SU-DHL-6 (cell line): ENCODE measurements at regions not wholly inside any gene's neighbourhood (a gene's known extent, or its start where the extent isn't known, plus 50 kb on each side); places are given as distances from the start of the nearest gene placed in this dataset.

Experiments
- H2AFZ ChIP-seq: fragments of 200-600 bp; sonication (generic); 2 replicates; pipeline ENCODE4 v1.6.1; 2014; ENCODE audit warnings: low read depth, mild to moderate bottlenecking, moderate library complexity, mixed read lengths, antibody characterized with exemption, low read length; ENCODE audit not compliant: severe bottlenecking
- H3F3A ChIP-seq: fragments of 200-600 bp; shearing (Covaris generic); 2 replicates; pipeline ENCODE4 v1.6.0; 2016; ENCODE audit warnings: antibody characterized with exemption, mild to moderate bottlenecking; ENCODE audit not compliant: insufficient read depth
- H3K27ac ChIP-seq: fragments of 200-600 bp; sonication (generic); 2 replicates; pipeline ENCODE4 v1.5.1; 2016; ENCODE audit warnings: low read depth, mild to moderate bottlenecking, low read length, moderate library complexity, mixed read lengths
- H3K27me3 ChIP-seq: fragments of 200-600 bp; sonication (generic), shearing (Covaris generic); 2 replicates; pipeline ENCODE4 v1.6.0; 2014; ENCODE audit warnings: mild to moderate bottlenecking, low read length
- H3K36me3 ChIP-seq: fragments of 200-600 bp; sonication (generic); 2 replicates; pipeline ENCODE4 v1.6.1; 2014; ENCODE audit warnings: mild to moderate bottlenecking, low read length, mixed read lengths
- H3K4me2 ChIP-seq: fragments of 300-600, 200-600 bp; shearing (Covaris generic), sonication (generic); 2 replicates; pipeline ENCODE4 v1.6.0; 2014; ENCODE audit warnings: low read length, low read depth, mild to moderate bottlenecking; ENCODE audit not compliant: poor library complexity, severe bottlenecking
- H3K4me3 ChIP-seq: fragments of 200-600 bp; sonication (generic); 2 replicates; pipeline ENCODE4 v1.5.1; 2014; ENCODE audit warnings: antibody characterized with exemption, low read length, mild to moderate bottlenecking, mixed read lengths; ENCODE audit not compliant: insufficient read depth, poor library complexity, severe bottlenecking
- H3K79me2 ChIP-seq: fragments of 200-600 bp; sonication (generic); 2 replicates; pipeline ENCODE4 v1.6.1; 2014; ENCODE audit warnings: mild to moderate bottlenecking, low read length, moderate library complexity; ENCODE audit not compliant: insufficient read depth
- H3K9ac ChIP-seq: fragments of 200-600 bp; sonication (generic); 2 replicates; pipeline ENCODE4 v1.7.0; 2014; ENCODE audit warnings: mild to moderate bottlenecking, low read length
- H3K9me2 ChIP-seq: fragments of 200-600 bp; sonication (generic); replicated peaks from 2 replicates; pipeline ENCODE4 v1.6.1; 2014; ENCODE audit warnings: low read length; ENCODE audit not compliant: insufficient read depth
- H3K9me3 ChIP-seq: fragments of 200-600 bp; sonication (generic); 2 replicates; pipeline ENCODE4 v1.6.1; 2014; ENCODE audit warnings: low read length, mixed read lengths; ENCODE audit not compliant: insufficient read depth
- H4K20me1 ChIP-seq: fragments of 200-600 bp; sonication (generic); 2 replicates; pipeline ENCODE4 v1.6.1; 2014; ENCODE audit warnings: low read depth, mild to moderate bottlenecking, antibody characterized with exemption, low read length, moderate library complexity, mixed read lengths
- EZH2phosphoT487 ChIP-seq: fragments of 200-600 bp; sonication (generic), shearing (Covaris generic); conservative IDR thresholded peaks from 2 replicates; pipeline ENCODE4 v1.6.1; 2018; ENCODE audit warnings: mild to moderate bottlenecking, antibody characterized with exemption, low read length, moderate library complexity, mixed read lengths
- TF ChIP-seq, protein P1 (sequence below): fragments of 200-600 bp; sonication (generic); IDR thresholded peaks from one replicate; pipeline ENCODE4 v1.5.1; 2017; ENCODE audit warnings: antibody characterized with exemption, mild to moderate bottlenecking, low read length, moderate library complexity; ENCODE audit not compliant: insufficient read depth, poor library complexity, severe bottlenecking

DNA sequence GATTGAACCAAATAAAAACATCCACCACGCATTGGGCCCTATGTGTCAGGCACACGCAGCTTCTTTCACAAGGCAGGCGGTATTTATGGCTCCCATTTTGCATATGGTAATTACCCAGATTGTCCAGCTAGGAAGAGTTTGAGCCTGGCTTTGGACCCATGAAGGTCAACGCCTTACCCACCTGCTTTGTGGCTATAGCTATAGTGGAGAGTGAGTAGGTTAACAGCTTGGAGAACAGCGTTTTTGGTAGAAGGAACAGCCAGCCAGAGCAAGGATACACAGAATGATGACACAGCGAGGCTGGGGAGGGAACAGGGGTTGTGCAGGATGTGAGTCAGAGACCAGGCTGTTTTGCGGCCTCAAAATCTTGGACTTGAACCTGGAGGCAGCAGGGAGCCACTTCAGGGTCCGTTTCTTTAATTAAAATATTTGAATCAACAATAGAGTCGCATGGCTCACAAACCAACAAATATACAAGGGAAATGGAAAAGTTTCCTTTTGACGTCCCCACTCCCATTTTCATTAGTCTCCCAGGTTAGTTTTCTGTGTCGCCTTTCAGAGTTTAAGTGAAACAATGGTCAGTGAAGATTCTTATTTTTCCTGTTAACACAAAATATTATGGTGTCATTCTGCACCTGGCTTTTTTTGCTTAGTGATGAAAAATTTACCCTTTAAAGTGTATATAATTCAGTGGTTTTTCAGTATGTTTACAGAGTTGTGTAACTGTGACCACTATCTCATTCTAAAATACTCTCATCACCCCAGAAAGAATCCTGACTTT, 118.2 kb upstream of the STX18 start:
- Histone ChIP-seq H3K36me3 (no peaks in the 10 kb centered on the region), H3K4me3 (no peak overlapping the region), H3K27me3 (no peaks in the 10 kb centered on the region), H3K9me3 (no peaks in the 10 kb centered on the region), H2AFZ (no peak overlapping the region), H3K9me2 (no peaks in the 10 kb centered on the region), H4K20me1 (no peaks in the 10 kb centered on the region), H3K4me2 (no peak overlapping the region), H3K27ac (no peak overlapping the region), H3K79me2 (no peaks in the 10 kb centered on the region), H3K9ac (no peak overlapping the region), H3F3A (no peaks in the 10 kb centered on the region)
- TF ChIP-seq EZH2phosphoT487 = no peak
- TF ChIP-seq, protein P1, sequence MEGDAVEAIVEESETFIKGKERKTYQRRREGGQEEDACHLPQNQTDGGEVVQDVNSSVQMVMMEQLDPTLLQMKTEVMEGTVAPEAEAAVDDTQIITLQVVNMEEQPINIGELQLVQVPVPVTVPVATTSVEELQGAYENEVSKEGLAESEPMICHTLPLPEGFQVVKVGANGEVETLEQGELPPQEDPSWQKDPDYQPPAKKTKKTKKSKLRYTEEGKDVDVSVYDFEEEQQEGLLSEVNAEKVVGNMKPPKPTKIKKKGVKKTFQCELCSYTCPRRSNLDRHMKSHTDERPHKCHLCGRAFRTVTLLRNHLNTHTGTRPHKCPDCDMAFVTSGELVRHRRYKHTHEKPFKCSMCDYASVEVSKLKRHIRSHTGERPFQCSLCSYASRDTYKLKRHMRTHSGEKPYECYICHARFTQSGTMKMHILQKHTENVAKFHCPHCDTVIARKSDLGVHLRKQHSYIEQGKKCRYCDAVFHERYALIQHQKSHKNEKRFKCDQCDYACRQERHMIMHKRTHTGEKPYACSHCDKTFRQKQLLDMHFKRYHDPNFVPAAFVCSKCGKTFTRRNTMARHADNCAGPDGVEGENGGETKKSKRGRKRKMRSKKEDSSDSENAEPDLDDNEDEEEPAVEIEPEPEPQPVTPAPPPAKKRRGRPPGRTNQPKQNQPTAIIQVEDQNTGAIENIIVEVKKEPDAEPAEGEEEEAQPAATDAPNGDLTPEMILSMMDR = no peak

DNA sequence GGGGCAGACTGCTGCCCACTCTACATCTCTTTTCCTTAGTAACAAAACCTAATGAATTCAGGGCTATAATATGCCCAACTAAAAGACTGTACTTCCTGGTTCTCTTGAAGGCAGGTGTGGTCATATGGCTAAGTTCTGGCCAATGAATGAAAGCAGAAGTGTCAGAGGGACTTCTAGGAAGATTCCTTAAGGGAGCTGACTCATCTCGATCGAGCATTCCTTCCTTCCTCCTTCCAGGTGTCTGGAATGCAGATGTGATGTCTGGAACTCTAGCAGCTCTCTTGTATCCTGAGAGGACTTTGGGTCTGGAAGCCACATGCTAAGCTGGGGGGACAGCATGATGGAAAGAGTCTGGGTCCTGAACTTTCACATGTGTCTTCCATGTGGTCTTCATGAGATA, 116.2 kb upstream of the STX18 start:
- H2AFZ ChIP-seq = no peak overlapping the region
- H3K9me2 ChIP-seq = no peaks in the 10 kb centered on the region
- H3K79me2 ChIP-seq = no peaks in the 10 kb centered on the region
- H3F3A ChIP-seq = no peaks in the 10 kb centered on the region
- H3K36me3 ChIP-seq = no peaks in the 10 kb centered on the region
- no peaks in the 10 kb centered on the region for H3K9me3 ChIP-seq
- no peaks in the 10 kb centered on the region for H4K20me1 ChIP-seq
- H3K4me3 ChIP-seq = no peak overlapping the region
- no peak overlapping the region for H3K27ac ChIP-seq
- no peak overlapping the region for H3K4me2 ChIP-seq
- no peak overlapping the region for H3K9ac ChIP-seq
- TF ChIP-seq, protein P1 = no peak
- no peak for TF ChIP-seq EZH2phosphoT487
- H3K27me3 ChIP-seq = no peaks in the 10 kb centered on the region

GRCh38 chr4:4656977-4657376, 115.1 kb upstream of the STX18 start:
- Histone ChIP-seq H3K27me3 (no peaks in the 10 kb centered on the region), H3K36me3 (no peaks in the 10 kb centered on the region), H3K4me2 (no peak overlapping the region), H3K9me2 (no peaks in the 10 kb centered on the region), H3F3A (no peaks in the 10 kb centered on the region), H3K27ac (no peak overlapping the region), H3K9me3 (no peaks in the 10 kb centered on the region), H3K79me2 (no peaks in the 10 kb centered on the region), H3K9ac (no peak overlapping the region), H2AFZ (no peak overlapping the region), H3K4me3 (no peak overlapping the region), H4K20me1 (no peaks in the 10 kb centered on the region)
- TF ChIP-seq EZH2phosphoT487 = no peak
- TF ChIP-seq, protein P1 = no peak
